NCI-H82 treated with DMSO at 0.1 percent for 48 hours (cell line): ENCODE measurements at regions not wholly inside any gene's neighbourhood (a gene's known extent, or its start where the extent isn't known, plus 50 kb on each side); places are given as distances from the start of the nearest gene placed in this dataset.
"Not testable (repeated sequence)": the region's sequence is repeated elsewhere in the genome, so short reads cannot be mapped to it uniquely, and the experiment has no call there.

ENCODE experiments used
- DNase-seq: peaks from one replicate; lab custom pipeline; 2025; ENCODE audit not compliant: unreplicated experiment; lab: John Stamatoyannopoulos, UW

DNA sequence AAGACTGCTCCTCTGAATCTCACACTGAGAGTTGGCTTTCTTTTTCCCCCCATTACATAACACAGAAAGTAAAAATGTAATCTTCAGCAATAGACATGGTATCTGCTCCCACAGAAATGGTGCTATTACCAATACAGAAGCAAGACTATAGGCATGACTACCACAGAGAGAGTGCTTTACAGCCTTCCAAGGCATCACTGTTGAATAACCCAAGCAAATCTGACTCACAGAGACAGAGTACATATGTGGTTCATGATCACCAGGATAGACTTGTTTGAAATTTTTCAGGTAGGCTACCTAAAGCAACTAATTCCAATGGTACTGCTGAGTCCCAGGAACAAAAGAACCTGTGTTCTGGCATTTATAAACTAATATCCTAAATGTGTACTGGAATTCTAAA is 1373.4 kb upstream of the C9orf72 start:
- no peak for DNase-seq

DNA sequence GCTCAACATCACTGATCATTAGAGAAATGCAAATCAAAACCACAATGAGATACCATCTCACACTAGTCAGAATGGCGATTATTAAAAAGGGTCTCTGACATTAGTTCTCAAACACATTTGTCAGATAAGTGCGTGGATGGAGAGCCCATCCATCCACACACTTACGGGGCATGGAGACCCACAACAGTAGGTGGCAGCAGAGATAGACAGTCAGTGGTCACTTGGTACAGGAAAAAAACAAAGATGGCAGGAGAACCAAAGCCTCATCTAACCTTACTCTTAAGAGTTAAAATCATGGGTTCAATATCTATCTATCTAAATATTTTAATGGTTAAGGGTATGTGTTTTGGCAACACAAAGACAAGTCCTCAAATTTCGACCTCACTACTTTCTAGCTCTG is 1378.7 kb upstream of the C9orf72 start:
- DNase-seq, result no peak

DNA sequence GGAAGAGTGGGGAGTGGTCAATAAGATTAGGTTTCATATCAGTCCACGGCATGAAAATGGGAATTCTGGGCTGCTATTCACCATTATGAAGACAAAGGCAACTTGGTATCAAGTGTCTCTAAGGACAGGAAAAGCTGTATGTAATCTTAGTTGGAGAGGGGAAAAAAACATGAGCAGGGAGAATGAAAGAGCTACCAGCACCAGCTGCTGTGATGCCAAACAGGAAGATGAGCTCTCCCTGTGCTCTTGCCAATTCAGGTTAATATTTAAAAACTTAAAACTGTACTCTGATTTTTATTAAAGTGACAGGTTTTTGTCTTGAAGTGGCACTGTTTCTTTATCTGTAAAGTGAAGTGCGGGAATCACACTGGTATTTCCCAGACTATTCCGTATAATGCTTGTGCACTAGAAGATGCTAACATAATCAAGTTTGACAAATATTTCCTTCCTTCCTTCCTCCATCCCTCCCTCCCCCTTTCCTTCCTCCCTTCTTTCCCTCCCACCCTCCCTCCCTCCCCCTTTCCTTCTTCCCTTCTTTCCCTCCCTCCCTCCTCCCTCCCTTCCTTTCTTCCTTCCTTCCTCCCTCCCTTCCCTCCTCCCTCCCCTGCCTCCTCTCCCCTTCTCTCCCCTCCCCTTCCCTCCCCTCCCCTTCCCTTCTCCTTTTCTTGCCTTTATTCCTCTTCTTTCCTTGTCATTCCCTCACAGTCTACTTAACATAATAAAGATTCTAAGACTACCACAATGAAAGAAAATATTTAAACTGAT is 1383.0 kb upstream of the C9orf72 start:
- DNase-seq, result no peak

DNA sequence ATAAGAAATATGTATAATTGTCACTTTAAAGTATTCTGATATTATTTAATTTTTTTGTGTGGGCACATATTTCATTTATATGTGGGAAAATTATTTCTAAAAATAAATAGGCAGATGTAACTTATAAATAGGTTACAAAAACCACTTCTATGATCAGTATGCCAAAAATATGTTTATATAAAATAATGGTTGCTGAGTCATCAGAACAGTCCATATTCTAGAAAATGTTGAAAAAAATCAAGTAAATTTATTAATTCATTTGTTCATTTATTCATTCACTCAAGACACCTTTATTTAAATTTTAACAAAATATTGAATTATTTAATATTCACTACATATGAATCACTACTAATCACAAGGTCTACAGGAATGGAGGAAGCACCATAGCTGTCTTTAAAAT is 1387.3 kb upstream of the C9orf72 start:
- DNase-seq, result no peak

DNA sequence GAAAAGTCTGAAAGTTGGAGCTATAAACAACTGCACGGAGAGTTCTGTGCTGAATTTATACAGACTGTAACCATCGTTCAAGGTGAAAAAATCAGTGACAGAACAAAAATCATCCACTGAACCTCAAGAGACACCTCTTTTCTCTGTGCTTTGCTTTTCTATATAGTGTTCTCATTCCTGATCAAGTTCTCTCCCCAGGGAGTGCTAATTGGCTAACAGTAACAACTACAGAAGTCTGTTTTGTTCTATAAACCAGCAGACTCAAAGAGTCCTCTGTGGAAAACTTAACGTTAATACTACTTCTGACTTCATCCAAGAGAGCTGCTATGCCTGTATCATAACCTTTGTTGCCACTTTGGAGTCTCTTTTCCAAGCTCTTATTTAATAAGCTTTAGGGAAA is 1388.3 kb upstream of the C9orf72 start:
- DNase-seq, result no peak

DNA sequence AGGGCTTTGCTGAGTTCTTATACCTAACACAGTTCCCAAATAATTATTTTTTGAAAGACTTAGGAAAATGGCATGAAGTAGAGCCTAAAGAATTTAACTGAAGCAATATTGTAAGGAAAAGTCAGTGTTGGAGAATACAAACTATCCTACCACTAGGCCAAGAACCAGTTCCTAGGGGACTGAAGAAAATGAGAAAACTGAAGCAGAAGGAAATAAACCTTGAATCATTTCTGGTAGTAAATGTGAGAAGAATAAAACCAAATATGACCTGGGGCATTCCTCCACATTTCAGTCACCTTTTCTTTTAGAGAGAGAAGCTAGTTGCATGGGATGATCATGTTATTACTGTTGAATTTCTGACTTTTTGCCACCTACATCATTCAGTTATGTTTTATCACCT is 1393.9 kb upstream of the C9orf72 start:
- no peak for DNase-seq

DNA sequence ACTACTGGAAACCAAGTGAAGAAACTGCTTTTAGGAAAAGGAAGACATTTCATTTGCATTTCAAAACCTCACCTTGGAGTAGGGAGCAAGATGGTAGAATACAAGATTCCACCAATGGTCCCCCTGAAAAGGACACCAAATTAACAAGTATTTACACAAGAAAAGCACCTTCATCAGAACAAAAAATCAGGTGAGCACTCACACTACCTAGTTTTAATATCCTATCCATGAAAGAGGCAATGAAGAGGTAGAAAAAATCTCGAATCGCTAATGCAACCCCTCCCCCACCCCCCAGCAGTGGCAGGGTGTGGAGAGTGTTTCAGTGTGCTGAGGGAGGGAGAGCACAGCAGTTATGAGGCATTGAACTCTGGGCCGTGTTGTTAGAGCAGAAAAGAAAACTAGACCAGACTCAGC is 1397.0 kb upstream of the C9orf72 start:
- DNase-seq, result no peak

DNA sequence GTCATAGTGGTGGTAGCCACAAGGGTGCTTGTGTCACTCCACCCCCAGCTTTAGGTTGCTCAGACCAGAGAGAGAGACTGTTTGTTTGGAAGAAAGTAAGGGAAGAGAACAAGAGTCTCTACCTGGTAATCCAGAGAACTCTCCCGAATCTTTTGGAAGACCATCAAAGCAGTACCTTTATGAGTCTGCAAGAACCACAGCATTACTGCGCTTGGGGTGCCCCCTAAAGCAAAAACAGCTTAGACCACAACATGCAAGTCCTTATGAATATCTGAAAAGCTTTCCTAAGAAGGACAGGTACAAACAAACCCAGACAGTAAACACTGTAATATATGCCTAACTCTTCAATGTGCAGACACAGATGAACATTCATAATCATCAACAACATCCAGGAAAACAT is 1398.6 kb upstream of the C9orf72 start:
- no peak for DNase-seq

DNA sequence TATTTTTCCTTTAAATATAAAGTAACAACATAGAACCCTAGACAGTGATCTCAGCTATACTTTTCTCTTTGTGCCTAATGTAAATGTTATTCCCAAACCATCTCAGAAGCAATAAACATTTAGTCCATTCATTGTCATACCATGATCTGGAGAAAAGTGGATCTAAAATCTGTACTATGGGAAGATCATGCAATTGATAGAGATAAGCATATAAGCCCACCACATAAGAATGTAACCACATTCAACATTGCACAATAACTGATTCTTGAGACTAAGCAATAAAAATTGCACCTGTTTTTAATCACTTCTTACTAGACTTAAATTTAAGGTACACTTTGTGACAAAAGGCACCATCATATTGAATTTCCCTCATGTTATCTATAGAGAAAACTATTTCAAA is 1403.0 kb upstream of the C9orf72 start:
- no peak for DNase-seq

DNA sequence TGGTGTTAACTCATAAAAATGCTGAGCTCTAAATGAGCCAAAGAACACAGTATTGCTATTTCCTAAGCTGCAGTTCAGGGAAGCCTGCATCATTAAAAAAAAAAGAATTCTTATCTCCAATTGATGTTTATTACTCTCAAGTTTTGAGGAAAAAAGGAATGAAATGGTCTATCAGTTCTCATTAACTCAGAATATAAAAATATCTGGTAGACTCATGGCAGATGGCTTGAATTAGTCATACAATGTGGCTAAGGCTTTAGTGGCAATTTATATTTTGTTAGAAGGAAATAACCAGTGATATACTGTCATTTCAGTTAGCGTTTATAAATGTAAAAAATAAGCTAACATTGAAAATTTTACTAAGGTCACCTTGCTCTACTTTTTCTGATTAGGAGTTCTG is 1403.4 kb upstream of the C9orf72 start:
- no peak for DNase-seq

DNA sequence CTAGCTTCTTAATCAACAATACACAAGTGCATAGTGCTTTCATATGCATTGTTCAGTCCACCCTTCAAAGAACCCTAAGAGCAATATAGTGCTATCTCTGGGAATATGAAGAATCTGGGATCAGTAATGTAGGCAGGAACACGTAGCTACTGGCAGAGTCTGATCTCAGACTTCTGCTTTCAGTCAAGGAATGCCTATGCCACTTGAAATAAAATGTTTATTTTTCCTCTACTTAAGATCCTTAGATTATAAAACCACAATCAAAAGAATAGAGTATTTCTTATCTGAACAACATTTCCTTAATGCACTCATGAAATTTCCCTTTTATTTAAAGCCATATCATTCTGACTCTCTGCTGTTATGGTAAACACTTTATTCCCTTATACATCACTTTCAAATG is 1407.8 kb upstream of the C9orf72 start:
- no peak for DNase-seq

DNA sequence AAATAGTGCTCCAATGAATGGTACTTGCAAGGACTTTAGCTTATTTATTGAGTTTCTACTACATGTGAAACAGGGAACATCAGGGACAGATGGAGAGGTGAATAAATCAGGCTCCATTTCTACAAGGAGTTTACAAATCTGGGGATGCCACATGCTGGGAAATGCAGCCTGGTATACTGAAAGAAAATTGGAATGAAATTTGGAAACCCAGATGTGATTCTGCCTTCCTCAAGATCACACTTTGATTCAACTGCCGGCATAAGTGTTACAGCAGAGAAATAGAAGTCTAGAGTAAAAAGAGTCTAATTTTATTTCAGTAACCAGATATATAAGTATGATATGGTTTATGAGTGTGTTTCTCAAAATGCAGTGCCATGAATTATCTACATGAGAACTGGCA is 1408.4 kb upstream of the C9orf72 start:
- DNase-seq, result no peak

DNA sequence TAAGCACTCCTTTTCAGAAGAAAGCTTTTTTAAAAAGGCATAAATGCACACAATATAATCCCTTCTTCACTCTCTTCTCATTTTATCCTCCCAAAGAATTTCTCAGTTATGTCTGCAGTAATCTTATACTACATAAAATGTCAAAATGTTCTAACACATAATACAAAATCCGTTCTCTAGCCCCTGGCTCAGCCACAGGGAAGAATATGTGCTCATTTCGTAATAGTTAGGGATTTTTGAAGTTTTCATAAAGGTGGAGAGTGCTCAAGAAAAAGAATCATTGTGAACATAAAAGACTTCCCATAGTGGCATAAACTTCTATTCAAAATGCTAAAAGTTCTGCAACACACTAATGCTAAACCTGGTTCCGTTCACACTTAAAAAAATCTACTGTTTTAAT is 1410.7 kb upstream of the C9orf72 start:
- no peak for DNase-seq

DNA sequence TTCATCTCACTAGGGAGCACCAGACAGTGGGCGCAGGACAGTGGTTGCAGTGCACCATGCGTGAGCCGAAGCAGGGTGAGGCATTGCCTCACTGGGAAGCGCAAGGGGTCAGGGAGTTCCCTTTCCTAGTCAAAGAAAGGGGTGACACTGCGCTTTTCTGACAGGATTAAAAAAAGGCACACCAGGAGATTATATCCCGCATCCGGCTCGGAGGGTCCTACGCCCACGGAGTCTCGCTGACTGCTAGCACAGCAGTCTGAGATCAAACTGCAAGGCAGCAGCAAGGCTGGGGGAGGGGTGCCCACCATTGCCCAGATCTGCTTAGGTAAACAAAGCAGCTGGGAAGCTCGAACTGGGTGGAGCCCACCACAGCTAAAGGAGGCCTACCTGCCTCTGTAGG is 1416.7 kb upstream of the C9orf72 start:
- DNase-seq, result not testable (repeated sequence)

DNA sequence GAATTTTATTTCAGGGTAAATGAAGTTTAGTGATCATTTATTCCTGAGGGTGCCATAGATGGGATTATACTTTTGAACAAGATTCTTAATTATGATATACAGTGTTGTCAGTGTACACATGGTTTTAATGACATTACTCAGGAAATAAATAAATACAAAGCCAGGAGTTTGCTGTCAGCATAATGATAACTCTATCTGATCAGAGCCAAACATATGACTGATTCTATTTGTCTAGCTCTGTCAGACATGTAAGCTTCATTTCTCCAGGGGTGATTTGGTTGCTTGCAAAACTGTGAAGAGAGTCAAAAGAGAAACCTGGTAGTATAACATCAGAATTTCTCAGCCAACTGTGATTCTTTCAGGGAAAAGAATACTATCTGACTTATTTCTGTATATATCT is 1425.8 kb upstream of the C9orf72 start:
- no peak for DNase-seq

DNA sequence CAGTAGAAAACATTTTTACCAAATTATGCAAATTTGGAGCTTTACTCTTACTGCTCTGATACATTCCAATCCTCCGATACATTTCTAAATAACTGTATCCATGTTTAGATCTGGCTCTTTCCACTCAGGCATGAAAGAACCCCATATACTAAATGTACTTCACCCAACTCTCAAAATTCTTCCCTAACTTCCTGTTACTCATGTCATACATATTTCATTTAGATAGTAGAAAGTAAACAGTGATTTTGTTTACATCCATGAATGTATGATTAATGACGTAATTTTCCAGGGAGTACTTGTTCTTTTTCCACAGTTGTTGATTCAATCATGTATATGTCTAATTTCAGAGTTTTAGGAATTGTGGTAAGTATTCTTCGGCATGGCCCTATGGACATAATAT is 1426.5 kb upstream of the C9orf72 start:
- no peak for DNase-seq

DNA sequence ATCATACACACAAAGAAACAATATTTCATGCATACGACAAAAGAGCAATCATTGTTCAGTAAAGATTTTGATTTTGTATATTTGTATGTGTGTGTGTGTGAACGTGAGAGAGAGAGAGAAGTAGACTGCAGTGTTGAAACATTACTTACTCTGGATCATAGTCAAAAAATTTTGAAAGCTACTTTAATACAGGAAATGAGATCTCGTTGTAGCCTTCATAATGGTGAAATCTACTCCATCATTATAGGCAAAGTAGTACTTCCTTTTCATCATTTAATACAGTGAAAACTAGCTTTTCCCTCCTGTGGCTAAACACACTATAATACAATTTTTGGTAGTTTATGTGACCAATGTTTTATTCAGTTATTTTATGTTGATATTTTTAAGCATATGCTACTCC is 1427.7 kb upstream of the C9orf72 start:
- DNase-seq, result no peak

DNA sequence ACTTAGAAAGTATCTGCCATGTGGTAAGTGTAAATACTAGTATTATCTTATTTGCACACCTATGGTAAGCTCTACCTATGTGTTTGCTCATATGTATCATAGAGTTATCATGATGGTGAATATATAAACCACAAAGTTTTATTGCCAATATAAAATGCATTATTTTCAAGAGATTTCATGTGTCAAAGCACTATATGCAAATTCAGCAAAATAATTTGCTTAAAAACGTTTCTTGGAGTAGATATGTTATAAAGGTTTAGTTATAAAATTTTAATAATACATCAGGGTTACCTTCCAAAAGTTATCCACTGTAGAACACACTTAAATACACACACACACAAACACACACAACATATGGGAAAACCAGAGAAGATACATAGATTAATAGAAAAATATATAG is 1431.7 kb upstream of the C9orf72 start:
- no peak for DNase-seq

DNA sequence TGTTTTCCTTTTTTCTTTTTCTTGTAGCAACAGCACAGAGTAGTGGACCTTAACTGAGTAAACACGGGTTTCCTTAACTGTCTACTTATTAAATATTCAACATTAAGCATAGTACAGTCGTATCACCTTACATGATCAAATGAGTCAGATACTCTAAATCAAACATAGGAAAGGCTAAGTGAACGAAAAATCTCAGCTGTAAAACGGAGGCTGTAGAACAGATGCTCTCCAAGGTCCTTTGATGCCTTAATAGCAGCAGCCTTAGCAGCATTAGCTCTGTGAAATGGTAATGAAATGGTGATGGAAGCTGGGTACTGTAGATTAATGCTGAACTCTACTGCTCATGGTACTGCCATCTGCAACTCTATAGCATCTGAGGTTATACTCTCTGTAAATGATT is 1433.3 kb upstream of the C9orf72 start:
- no peak for DNase-seq

DNA sequence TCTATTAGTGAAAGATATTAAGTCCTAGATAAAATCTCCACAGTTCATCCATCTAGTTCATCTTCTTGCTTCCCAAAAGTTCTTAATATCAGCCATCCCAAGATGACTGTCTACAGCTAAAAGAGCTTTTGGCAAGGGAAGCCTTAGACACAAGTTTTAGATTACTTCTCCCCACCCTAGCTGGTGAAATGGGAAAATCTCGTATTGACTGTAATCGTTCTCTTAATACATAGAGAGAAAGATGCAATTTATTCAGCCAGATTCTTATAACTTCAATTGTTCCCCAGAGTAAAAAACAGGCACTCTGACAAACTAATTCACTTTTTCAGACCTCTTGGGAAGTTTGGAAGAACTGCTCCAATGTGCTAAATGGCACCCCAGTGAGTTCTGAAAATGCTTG is 1439.6 kb upstream of the C9orf72 start:
- DNase-seq, result no peak

DNA sequence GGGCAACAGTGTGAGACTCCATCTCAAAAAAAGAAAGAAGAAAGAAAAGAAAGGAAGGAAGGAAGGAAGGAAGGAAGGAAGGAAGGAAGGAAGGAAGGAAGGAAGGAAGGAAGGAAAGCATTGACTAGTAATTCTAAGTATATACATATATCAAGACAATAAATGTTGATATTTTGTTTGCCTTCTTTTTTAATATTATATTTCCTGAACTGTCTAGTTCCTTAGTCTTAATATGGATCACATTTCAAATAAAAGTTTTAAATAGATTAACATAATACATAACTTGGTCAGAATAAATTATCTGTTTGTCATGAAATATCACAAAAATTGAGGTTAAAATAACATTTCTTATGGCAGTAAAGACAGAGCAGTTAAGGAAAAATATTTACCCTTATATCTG is 1448.4 kb upstream of the C9orf72 start:
- no peak for DNase-seq

DNA sequence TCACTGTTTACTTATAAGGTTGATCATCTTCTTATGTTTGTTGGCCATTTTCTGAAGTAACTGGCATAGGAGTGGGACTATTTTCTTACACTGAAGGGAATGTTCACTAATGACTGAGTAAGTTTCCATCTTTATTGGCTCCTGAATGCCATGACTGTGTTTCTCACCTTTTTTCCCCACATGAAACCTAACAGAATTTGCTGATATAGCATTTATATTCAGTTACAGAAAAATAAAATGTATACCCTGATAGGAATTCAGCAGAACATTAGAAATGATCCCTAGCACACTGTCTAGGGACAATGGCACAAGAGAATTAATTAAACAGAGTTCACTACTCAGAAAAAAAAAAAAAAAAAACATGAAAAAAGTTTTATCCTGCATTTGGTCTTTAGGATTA is 1465.1 kb upstream of the C9orf72 start:
- no peak for DNase-seq

DNA sequence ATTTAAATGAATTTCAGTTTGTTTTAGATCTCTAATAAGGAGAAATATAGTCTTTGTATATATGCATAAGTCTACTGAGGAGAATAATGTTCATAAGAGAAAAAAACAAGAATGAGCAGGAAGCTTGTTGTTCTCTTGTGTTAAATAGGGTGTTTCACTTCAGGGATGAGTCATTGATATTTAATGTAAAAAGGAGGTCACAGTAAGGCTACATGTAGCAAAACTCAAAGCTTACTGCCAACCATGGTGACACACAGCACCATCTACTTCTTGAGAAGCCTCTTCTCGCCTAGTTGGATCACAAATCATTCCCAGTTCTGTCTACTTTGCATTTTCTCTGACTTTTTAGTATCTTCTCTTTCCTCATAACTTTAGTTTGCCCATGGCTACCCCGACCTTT is 1466.0 kb upstream of the C9orf72 start:
- no peak for DNase-seq

DNA sequence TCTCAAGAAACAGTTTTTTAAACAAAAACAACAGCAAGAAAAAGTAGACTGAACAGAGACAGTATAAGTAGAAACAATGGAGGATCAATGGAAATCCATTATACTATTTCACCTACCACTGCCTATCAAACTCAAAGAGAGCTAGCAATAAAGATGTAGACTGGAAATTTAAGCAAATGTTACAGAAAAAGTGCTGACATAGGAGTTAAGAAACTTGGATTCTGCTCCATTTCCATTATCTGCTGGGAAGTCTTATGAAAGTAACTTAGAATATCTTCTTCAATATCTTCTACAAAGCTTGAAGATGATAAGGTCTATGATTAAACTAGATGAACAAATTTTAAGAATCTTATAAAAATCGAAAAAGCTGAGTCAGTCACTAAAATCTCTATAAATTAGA is 1469.8 kb upstream of the C9orf72 start:
- DNase-seq, result no peak
